Muscle layer of duodenum (tissue), 2 donors: ENCODE measurements at regions not wholly inside any gene's neighbourhood (a gene's known extent, or its start where the extent isn't known, plus 50 kb on each side); places are given as distances from the start of the nearest gene placed in this dataset.

Experiments
- H3K27ac ChIP-seq: one replicate; pipeline ENCODE4 v1.7.0; 2013; ENCODE audit warnings: mild to moderate bottlenecking, low read length
- H3K27me3 ChIP-seq: one replicate; pipeline ENCODE4 v1.7.0; 2013; ENCODE audit warnings: low read depth, mild to moderate bottlenecking, control low read depth, low read length
- H3K36me3 ChIP-seq, 2 donors: one replicate each; pipeline ENCODE4 v1.7.0; 2013; ENCODE audit warnings: low read length in 2 of 2, control low read depth in 1 of 2, mild to moderate bottlenecking in 1 of 2; ENCODE audit not compliant: insufficient read depth in 2 of 2, control insufficient read depth in 1 of 2
- H3K4me1 ChIP-seq, 2 donors: one replicate each; pipeline ENCODE4 v1.7.0; 2013; ENCODE audit warnings: low read length in 2 of 2, mild to moderate bottlenecking in 2 of 2, control low read depth in 1 of 2, moderate library complexity in 1 of 2; ENCODE audit not compliant: insufficient read depth in 2 of 2, control insufficient read depth in 1 of 2
- H3K4me3 ChIP-seq, 2 donors: one replicate each; pipeline ENCODE4 v1.7.0; 2013; ENCODE audit warnings: low read length in 2 of 2, low read depth in 1 of 2, mild to moderate bottlenecking in 1 of 2
- H3K9me3 ChIP-seq, 2 donors: one replicate each; pipeline ENCODE4 v1.7.0; 2013; ENCODE audit warnings: low read length in 2 of 2, control low read depth in 1 of 2, mild to moderate bottlenecking in 1 of 2; ENCODE audit not compliant: control insufficient read depth in 1 of 2
- donor health status: healthy.

GRCh38 chr11:111172321-111172862 is 73.1 kb upstream of the POU2AF2 start:
- H3K27ac ChIP-seq, result no peak overlapping the region
- no peak overlapping the region for H3K4me3 ChIP-seq
- H3K9me3 ChIP-seq, result no peaks in the 10 kb centered on the region
- H3K36me3 ChIP-seq, result no peaks in the 10 kb centered on the region
- no peaks in the 10 kb centered on the region for H3K4me1 ChIP-seq
- H3K27me3 ChIP-seq, result no peaks in the 10 kb centered on the region

GRCh38 chr11:111170761-111171379 is 74.7 kb upstream of the POU2AF2 start:
- no peak overlapping the region for H3K27ac ChIP-seq

GRCh38 chr11:111169367-111169766 is 76.2 kb upstream of the POU2AF2 start:
- no peaks in the 10 kb centered on the region for H3K36me3 ChIP-seq
- H3K4me3 ChIP-seq, result no peak overlapping the region
- H3K27ac ChIP-seq, result no peak overlapping the region
- H3K27me3 ChIP-seq, result no peaks in the 10 kb centered on the region
- H3K4me1 ChIP-seq, result no peaks in the 10 kb centered on the region
- H3K9me3 ChIP-seq, result no peaks in the 10 kb centered on the region

More at GRCh38 chr11:111170761-111171379, 74.7 kb upstream of the POU2AF2 start:
- Histone ChIP-seq H3K4me3 (no peak overlapping the region), H3K36me3 (no peaks in the 10 kb centered on the region), H3K27me3 (no peaks in the 10 kb centered on the region), H3K9me3 (no peaks in the 10 kb centered on the region), H3K4me1 (no peaks in the 10 kb centered on the region)

GRCh38 chr11:111168871-111169270 is 76.7 kb upstream of the POU2AF2 start:
- Histone ChIP-seq H3K4me3 (no peak overlapping the region), H3K27ac (no peak overlapping the region), H3K4me1 (no peaks in the 10 kb centered on the region), H3K27me3 (no peaks in the 10 kb centered on the region), H3K36me3 (no peaks in the 10 kb centered on the region), H3K9me3 (no peaks in the 10 kb centered on the region)

GRCh38 chr11:111167666-111168065 is 77.9 kb upstream of the POU2AF2 start:
- Histone ChIP-seq H3K27me3 (no peaks in the 10 kb centered on the region), H3K27ac (no peak overlapping the region), H3K9me3 (no peaks in the 10 kb centered on the region), H3K4me3 (no peak overlapping the region), H3K36me3 (no peaks in the 10 kb centered on the region), H3K4me1 (no peaks in the 10 kb centered on the region)

- no peak overlapping the region for H3K27ac ChIP-seq
- H3K4me3 ChIP-seq, result no peak overlapping the region
- H3K4me1 ChIP-seq, result no peaks in the 10 kb centered on the region
- H3K27me3 ChIP-seq, result no peaks in the 10 kb centered on the region
- H3K9me3 ChIP-seq, result no peaks in the 10 kb centered on the region
- no peaks in the 10 kb centered on the region for H3K36me3 ChIP-seq
These were observed 78.9 kb upstream of the POU2AF2 start for GRCh38 chr11:111166598-111166997.

GRCh38 chr11:111162305-111162704 is 83.2 kb upstream of the POU2AF2 start:
- Histone ChIP-seq H3K27me3 (no peaks in the 10 kb centered on the region), H3K36me3 (no peaks in the 10 kb centered on the region), H3K9me3 (no peaks in the 10 kb centered on the region), H3K27ac (no peak overlapping the region), H3K4me1 (no peaks in the 10 kb centered on the region), H3K4me3 (no peak overlapping the region)

- H3K27ac ChIP-seq, result no peak overlapping the region
- no peaks in the 10 kb centered on the region for H3K36me3 ChIP-seq
- no peaks in the 10 kb centered on the region for H3K4me1 ChIP-seq
- H3K27me3 ChIP-seq, result no peaks in the 10 kb centered on the region
- H3K9me3 ChIP-seq, result no peaks in the 10 kb centered on the region
- H3K4me3 ChIP-seq, result no peak overlapping the region
These were observed 88.0 kb upstream of the POU2AF2 start for GRCh38 chr11:111157571-111157970.

- Histone ChIP-seq H3K4me1 (no peaks in the 10 kb centered on the region), H3K36me3 (no peaks in the 10 kb centered on the region), H3K9me3 (no peaks in the 10 kb centered on the region), H3K4me3 (no peak overlapping the region), H3K27ac (no peak overlapping the region), H3K27me3 (no peaks in the 10 kb centered on the region)
These were observed 90.5 kb upstream of the POU2AF2 start for GRCh38 chr11:111155021-111155420.

- H3K27ac ChIP-seq, result no peak overlapping the region
- no peaks in the 10 kb centered on the region for H3K4me1 ChIP-seq
- H3K27me3 ChIP-seq, result no peaks in the 10 kb centered on the region
- H3K36me3 ChIP-seq, result no peaks in the 10 kb centered on the region
- H3K9me3 ChIP-seq, result no peaks in the 10 kb centered on the region
- no peak overlapping the region for H3K4me3 ChIP-seq
These were observed 92.3 kb upstream of the POU2AF2 start for GRCh38 chr11:111153194-111153593.

GRCh38 chr11:111148953-111149352 is 96.6 kb upstream of the POU2AF2 start:
- H3K27ac ChIP-seq, result no peak overlapping the region
- no peaks in the 10 kb centered on the region for H3K27me3 ChIP-seq

GRCh38 chr11:111148121-111148520 is 97.4 kb upstream of the POU2AF2 start:
- Histone ChIP-seq H3K4me1 (no peaks in the 10 kb centered on the region), H3K9me3 (no peaks in the 10 kb centered on the region), H3K36me3 (no peaks in the 10 kb centered on the region), H3K27ac (no peak overlapping the region), H3K27me3 (no peaks in the 10 kb centered on the region), H3K4me3 (no peak overlapping the region)

More at GRCh38 chr11:111148953-111149352, 96.6 kb upstream of the POU2AF2 start:
- Histone ChIP-seq H3K36me3 (no peaks in the 10 kb centered on the region), H3K4me3 (no peak overlapping the region), H3K9me3 (no peaks in the 10 kb centered on the region), H3K4me1 (no peaks in the 10 kb centered on the region)
